Hematopoietic multipotent progenitor cell treated with erythropoietin and hydrocortisone succinate and interleukin-3 and kit ligand, for 15 days (in vitro differentiated cells): ENCODE measurements at regions not wholly inside any gene's neighbourhood (a gene's known extent, or its start where the extent isn't known, plus 50 kb on each side); places are given as distances from the start of the nearest gene placed in this dataset.

Experiments
- DNase-seq: peaks from one replicate; pipeline ENCODE4 v3.0.0-alpha.2; 2015; ENCODE audit warnings: low spot score

GRCh38 chr6:44531442-44532015 lies 144.0 kb downstream of the CDC5L start:
- no peak for DNase-seq

- DNase-seq: no peak
Observed at GRCh38 chr6:44533421-44533820, 145.9 kb downstream of the CDC5L start.

- no peak for DNase-seq
Observed at GRCh38 chr6:44534291-44534690, 146.8 kb downstream of the CDC5L start.

GRCh38 chr6:44535446-44535845 lies 147.9 kb downstream of the CDC5L start:
- no peak for DNase-seq

GRCh38 chr6:44535967-44536366 lies 148.5 kb downstream of the CDC5L start:
- DNase-seq: no peak

- DNase-seq: no peak
Observed at GRCh38 chr6:44537306-44538049, 150.0 kb downstream of the CDC5L start.

GRCh38 chr6:44538131-44538806 lies 150.8 kb downstream of the CDC5L start:
- no peak for DNase-seq

GRCh38 chr6:44538807-44539201 lies 151.3 kb downstream of the CDC5L start:
- no peak for DNase-seq

- DNase-seq: no peak
Observed at GRCh38 chr6:44539701-44540355, 152.3 kb downstream of the CDC5L start.

GRCh38 chr6:44540881-44541280 lies 153.4 kb downstream of the CDC5L start:
- no peak for DNase-seq

GRCh38 chr6:44542401-44543116 lies 155.1 kb downstream of the CDC5L start:
- no peak for DNase-seq

GRCh38 chr6:44543664-44544063 lies 156.2 kb downstream of the CDC5L start:
- DNase-seq: no peak

GRCh38 chr6:44545224-44545623 lies 157.7 kb downstream of the CDC5L start:
- no peak for DNase-seq

GRCh38 chr6:44548319-44548718 lies 160.8 kb downstream of the CDC5L start:
- no peak for DNase-seq

- no peak for DNase-seq
Observed at GRCh38 chr6:44549516-44549915, 162.0 kb downstream of the CDC5L start.

GRCh38 chr6:44554194-44554593 lies 166.7 kb downstream of the CDC5L start:
- no peak for DNase-seq

- DNase-seq: no peak
Observed at GRCh38 chr6:44554861-44555260, 167.4 kb downstream of the CDC5L start.

GRCh38 chr6:44556046-44556445 lies 168.5 kb downstream of the CDC5L start:
- DNase-seq: no peak

- no peak for DNase-seq
Observed at GRCh38 chr6:44558024-44558831, 170.7 kb downstream of the CDC5L start.

- no peak for DNase-seq
Observed at GRCh38 chr6:44558832-44559251, 171.3 kb downstream of the CDC5L start.
